NT2/D1 (cell line): ENCODE measurements at regions not wholly inside any gene's neighbourhood (a gene's known extent, or its start where the extent isn't known, plus 50 kb on each side); places are given as distances from the start of the nearest gene placed in this dataset.

Experiments used
- DNase-seq: peaks from one replicate; pipeline ENCODE4 v3.0.0-alpha.2; 2011; ENCODE audit warnings: low read depth, low spot score
- H3K27me3 ChIP-seq: 2 replicates; pipeline ENCODE4 v1.6.0; 2011; ENCODE audit warnings: mild to moderate bottlenecking; ENCODE audit not compliant: insufficient read length, insufficient read depth
- H3K36me3 ChIP-seq: 2 replicates; pipeline ENCODE4 v1.6.1; 2011; ENCODE audit warnings: mild to moderate bottlenecking, low read length, mixed read lengths; ENCODE audit not compliant: insufficient read depth, insufficient read length
- H3K4me1 ChIP-seq: 2 replicates; pipeline ENCODE4 v1.5.1; 2011; ENCODE audit not compliant: insufficient read depth, insufficient read length
- H3K4me3 ChIP-seq: 2 replicates; pipeline ENCODE4 v1.5.1; 2011; ENCODE audit warnings: low read depth; ENCODE audit not compliant: insufficient read length
- H3K9ac ChIP-seq: 2 replicates; pipeline ENCODE4 v1.6.0; 2011; ENCODE audit warnings: low read depth; ENCODE audit not compliant: insufficient read length
- H3K9me3 ChIP-seq: 2 replicates; pipeline ENCODE4 v1.5.1; 2011; ENCODE audit warnings: mild to moderate bottlenecking, low read length; ENCODE audit not compliant: insufficient read depth
- SUZ12 ChIP-seq: IDR thresholded peaks from 2 replicates; pipeline ENCODE4 v1.6.1; 2011; ENCODE audit not compliant: insufficient read length, insufficient read depth; ENCODE audit errors: extremely low read depth
- YY1 ChIP-seq: IDR thresholded peaks from 2 replicates; pipeline ENCODE4 v1.6.1; 2011; ENCODE audit not compliant: insufficient read length, insufficient read depth
- ZNF274 ChIP-seq: IDR thresholded peaks from 2 replicates; pipeline ENCODE4 v1.6.1; 2011; ENCODE audit warnings: mild to moderate bottlenecking, low read depth, low read length

GRCh38 chrX:122187069-122187713, 996.9 kb upstream of the GRIA3 start:
- Histone ChIP-seq H3K27me3 (no peaks in the 10 kb centered on the region), H3K9ac (no peak overlapping the region), H3K4me3 (no peak overlapping the region), H3K4me1 (no peaks in the 10 kb centered on the region), H3K9me3 (no peaks in the 10 kb centered on the region; the same call in 1 of the 2 replicates), H3K36me3 (no peaks in the 10 kb centered on the region)
- no peak for DNase-seq
- TF ChIP-seq YY1 (no peak), ZNF274 (no peak), SUZ12 (no peak)

- Histone ChIP-seq H3K27me3 (no peaks in the 10 kb centered on the region), H3K9ac (no peak overlapping the region), H3K36me3 (no peaks in the 10 kb centered on the region), H3K4me1 (no peaks in the 10 kb centered on the region), H3K4me3 (no peak overlapping the region), H3K9me3 (no peaks in the 10 kb centered on the region; the same call in 1 of the 2 replicates)
- no peak for TF ChIP-seq YY1
- no peak for TF ChIP-seq SUZ12
- no peak for TF ChIP-seq ZNF274
- DNase-seq: no peak
Measured at GRCh38 chrX:122188751-122189150, 995.3 kb upstream of the GRIA3 start.

GRCh38 chrX:122196343-122196742, 987.7 kb upstream of the GRIA3 start:
- TF ChIP-seq SUZ12: no peak
- TF ChIP-seq YY1: no peak
- TF ChIP-seq ZNF274: no peak
- Histone ChIP-seq H3K4me1 (no peaks in the 10 kb centered on the region), H3K4me3 (no peak overlapping the region), H3K9me3 (no peaks in the 10 kb centered on the region), H3K36me3 (no peaks in the 10 kb centered on the region), H3K27me3 (no peaks in the 10 kb centered on the region), H3K9ac (no peak overlapping the region)
- no peak for DNase-seq

- H3K27me3 ChIP-seq: no peaks in the 10 kb centered on the region
- H3K4me1 ChIP-seq: no peaks in the 10 kb centered on the region
- H3K9me3 ChIP-seq: no peaks in the 10 kb centered on the region
- no peak overlapping the region for H3K9ac ChIP-seq
- TF ChIP-seq ZNF274: no peak
- no peak for TF ChIP-seq SUZ12
- TF ChIP-seq YY1: no peak
- H3K36me3 ChIP-seq: no peaks in the 10 kb centered on the region
- no peak overlapping the region for H3K4me3 ChIP-seq
- DNase-seq: no peak
Measured at GRCh38 chrX:122203399-122203798, 980.7 kb upstream of the GRIA3 start.

- Histone ChIP-seq H3K27me3 (no peaks in the 10 kb centered on the region), H3K4me1 (no peaks in the 10 kb centered on the region), H3K9me3 (no peaks in the 10 kb centered on the region), H3K36me3 (no peaks in the 10 kb centered on the region), H3K4me3 (no peak overlapping the region), H3K9ac (no peak overlapping the region)
- no peak for DNase-seq
- no peak for TF ChIP-seq SUZ12
- TF ChIP-seq YY1: no peak
- TF ChIP-seq ZNF274: no peak
Measured at GRCh38 chrX:122218666-122219065, 965.4 kb upstream of the GRIA3 start.

GRCh38 chrX:122219226-122219625, 964.9 kb upstream of the GRIA3 start:
- no peaks in the 10 kb centered on the region for H3K27me3 ChIP-seq
- H3K4me3 ChIP-seq: no peak overlapping the region
- H3K9me3 ChIP-seq: no peaks in the 10 kb centered on the region
- no peak for TF ChIP-seq ZNF274
- no peak for TF ChIP-seq SUZ12
- no peak for TF ChIP-seq YY1
- H3K36me3 ChIP-seq: no peaks in the 10 kb centered on the region
- no peak overlapping the region for H3K9ac ChIP-seq
- no peak for DNase-seq
- no peaks in the 10 kb centered on the region for H3K4me1 ChIP-seq

GRCh38 chrX:122219735-122220134, 964.3 kb upstream of the GRIA3 start:
- H3K4me3 ChIP-seq: no peak overlapping the region
- no peak for DNase-seq
- no peaks in the 10 kb centered on the region for H3K4me1 ChIP-seq
- H3K27me3 ChIP-seq: no peaks in the 10 kb centered on the region
- H3K9ac ChIP-seq: no peak overlapping the region
- TF ChIP-seq ZNF274 (no peak), SUZ12 (no peak)
- no peaks in the 10 kb centered on the region for H3K9me3 ChIP-seq
- no peaks in the 10 kb centered on the region for H3K36me3 ChIP-seq
